WTC11 (cell line): ENCODE measurements at regions not wholly inside any gene's neighbourhood (a gene's known extent, or its start where the extent isn't known, plus 50 kb on each side); places are given as distances from the start of the nearest gene placed in this dataset.
A peak's percentile ranks its signal among the peaks of the same experiment; 100 is the strongest.

Experiments used
- ATAC-seq: fragments of 200-7000 bp; cut with Tn5 transposase; 2 replicates; pipeline ENCODE4 v1.10.0; 2021; ENCODE audit warnings: mild to moderate bottlenecking, moderate library complexity
- CTCF ChIA-PET: fragments of 300-600 bp; sonication (Branson Sonifier 250); formaldehyde crosslinking; loops from one replicate; lab custom pipeline; 2021; ENCODE audit warnings: antibody characterized with exemption; lab: Charles Lee
- POLR2A ChIA-PET: fragments of 350-600 bp; sonication (Branson Sonifier 250); formaldehyde crosslinking; loops from one replicate; lab custom pipeline; 2021; ENCODE audit warnings: antibody characterized with exemption; lab: Charles Lee
- DNase-seq: peaks from one replicate; pipeline ENCODE4 v3.0.0; 2021; ENCODE audit warnings: low spot score
- H3K27ac Mint-ChIP-seq: 2 replicates; pipeline ENCODE4 v1.8.0; 2021; ENCODE audit warnings: mixed read lengths
- H3K27me3 Mint-ChIP-seq: 2 replicates; pipeline ENCODE4 v1.8.0; 2021; ENCODE audit warnings: low read depth, mild to moderate bottlenecking, moderate library complexity, mixed read lengths
- H3K36me3 Mint-ChIP-seq: 2 replicates; pipeline ENCODE4 v1.8.0; 2021; ENCODE audit warnings: mixed read lengths
- H3K4me1 Mint-ChIP-seq: 2 replicates; pipeline ENCODE4 v1.8.0; 2022; ENCODE audit warnings: mixed read lengths
- H3K4me3 Mint-ChIP-seq: 2 replicates; pipeline ENCODE4 v1.8.0; 2021; ENCODE audit warnings: mild to moderate bottlenecking, moderate library complexity, mixed read lengths
- H3K9me3 Mint-ChIP-seq: 2 replicates; pipeline ENCODE4 v1.8.0; 2021; ENCODE audit warnings: mixed read lengths
- ATF1 ChIP-seq: sonication (generic); formaldehyde crosslinking; IDR thresholded peaks from 2 replicates; pipeline ENCODE4 v1.8.1; 2023; ENCODE audit warnings: mild to moderate bottlenecking, moderate library complexity, missing genetic modification reagents
- ATF6 ChIP-seq: sonication (generic); formaldehyde crosslinking; IDR thresholded peaks from 2 replicates; pipeline ENCODE4 v1.8.1; 2023; ENCODE audit warnings: mild to moderate bottlenecking, missing genetic modification reagents
- CDX4 ChIP-seq: fragments of 250-450 bp; sonication (Bioruptor Pico); IDR thresholded peaks from 2 replicates; pipeline ENCODE4 v1.9.0; 2021; ENCODE audit warnings: moderate library complexity, mild to moderate bottlenecking, inconsistent platforms, borderline replicate concordance
- CREB1 ChIP-seq: sonication (generic); formaldehyde crosslinking; IDR thresholded peaks from 2 replicates; pipeline ENCODE4 v1.8.0; 2023; ENCODE audit warnings: mild to moderate bottlenecking, missing genetic modification reagents
- E2F4 ChIP-seq: sonication (generic); formaldehyde crosslinking; IDR thresholded peaks from 2 replicates; pipeline ENCODE4 v1.8.1; 2022; ENCODE audit warnings: low read depth, mild to moderate bottlenecking, moderate library complexity, missing genetic modification reagents, borderline replicate concordance
- E2F5 ChIP-seq: sonication (generic); formaldehyde crosslinking; IDR thresholded peaks from 2 replicates; pipeline ENCODE4 v1.8.1; 2022; ENCODE audit warnings: mild to moderate bottlenecking, moderate library complexity, missing genetic modification reagents
- EMX1 ChIP-seq: fragments of 250-450 bp; sonication (Bioruptor Pico); IDR thresholded peaks from 2 replicates; pipeline ENCODE4 v1.8.0; 2021; ENCODE audit warnings: mild to moderate bottlenecking
- ETV6 ChIP-seq: sonication (generic); formaldehyde crosslinking; IDR thresholded peaks from 2 replicates; pipeline ENCODE4 v1.8.1; 2022; ENCODE audit warnings: mild to moderate bottlenecking, missing genetic modification reagents
- GABPB1 ChIP-seq: sonication (generic); formaldehyde crosslinking; IDR thresholded peaks from 2 replicates; pipeline ENCODE4 v1.8.1; 2023; ENCODE audit warnings: mild to moderate bottlenecking, missing genetic modification reagents
- GTF2I ChIP-seq: fragments of 250-450 bp; sonication (Bioruptor Pico); conservative IDR thresholded peaks from 2 replicates; pipeline ENCODE4 v1.4.0; 2021; ENCODE audit warnings: mild to moderate bottlenecking
- HMGXB4 ChIP-seq: sonication (generic); formaldehyde crosslinking; IDR thresholded peaks from 2 replicates; pipeline ENCODE4 v1.8.1; 2023; ENCODE audit warnings: mild to moderate bottlenecking, moderate library complexity, missing genetic modification reagents
- JAZF1 ChIP-seq: fragments of 250-450 bp; sonication (Bioruptor Pico); IDR thresholded peaks from 2 replicates; pipeline ENCODE4 v1.9.0; 2021; ENCODE audit warnings: moderate library complexity, mild to moderate bottlenecking, inconsistent platforms
- JUN ChIP-seq: sonication (generic); formaldehyde crosslinking; IDR thresholded peaks from 2 replicates; pipeline ENCODE4 v1.8.0; 2023; ENCODE audit warnings: mild to moderate bottlenecking, missing genetic modification reagents
- MAX ChIP-seq: sonication (generic); formaldehyde crosslinking; IDR thresholded peaks from 2 replicates; pipeline ENCODE4 v1.8.0; 2022; ENCODE audit warnings: mild to moderate bottlenecking, missing genetic modification reagents
- MXD4 ChIP-seq: fragments of 250-450 bp; sonication (Bioruptor Pico); IDR thresholded peaks from 2 replicates; pipeline ENCODE4 v1.8.0; 2021; ENCODE audit warnings: mild to moderate bottlenecking, moderate library complexity, borderline replicate concordance
- MYBL2 ChIP-seq: sonication (generic); formaldehyde crosslinking; IDR thresholded peaks from 2 replicates; pipeline ENCODE4 v1.8.1; 2023; ENCODE audit warnings: mild to moderate bottlenecking, moderate library complexity, missing genetic modification reagents
- NFE2L1 ChIP-seq: sonication (generic); formaldehyde crosslinking; IDR thresholded peaks from 2 replicates; pipeline ENCODE4 v1.8.1; 2023; ENCODE audit warnings: missing genetic modification reagents
- NFYB ChIP-seq: sonication (generic); formaldehyde crosslinking; conservative IDR thresholded peaks from 2 replicates; pipeline ENCODE4 v1.8.0; 2022; ENCODE audit warnings: low read depth, missing genetic modification reagents
- PRRX2 ChIP-seq: fragments of 250-450 bp; sonication (Bioruptor Pico); IDR thresholded peaks from 2 replicates; pipeline ENCODE4 v1.8.0; 2021; ENCODE audit warnings: mild to moderate bottlenecking
- RELA ChIP-seq: sonication (generic); formaldehyde crosslinking; IDR thresholded peaks from 2 replicates; pipeline ENCODE4 v1.8.1; 2022; ENCODE audit warnings: missing genetic modification reagents, mild to moderate bottlenecking, borderline replicate concordance
- SP1 ChIP-seq: sonication (generic); formaldehyde crosslinking; conservative IDR thresholded peaks from 2 replicates; pipeline ENCODE4 v1.8.1; 2022; ENCODE audit warnings: missing genetic modification reagents
- TCF7 ChIP-seq: sonication (generic); formaldehyde crosslinking; IDR thresholded peaks from 2 replicates; pipeline ENCODE4 v1.8.0; 2022; ENCODE audit warnings: mild to moderate bottlenecking, low read depth, missing genetic modification reagents, moderate library complexity
- TEAD1 ChIP-seq: sonication (generic); formaldehyde crosslinking; IDR thresholded peaks from 2 replicates; pipeline ENCODE4 v1.8.0; 2022; ENCODE audit warnings: mild to moderate bottlenecking, missing genetic modification reagents
- TEAD4 ChIP-seq: sonication (generic); formaldehyde crosslinking; IDR thresholded peaks from 2 replicates; pipeline ENCODE4 v1.8.0; 2022; ENCODE audit warnings: mild to moderate bottlenecking, missing genetic modification reagents
- USF1 ChIP-seq: sonication (generic); formaldehyde crosslinking; IDR thresholded peaks from 2 replicates; pipeline ENCODE4 v1.8.0; 2022; ENCODE audit warnings: mild to moderate bottlenecking, missing genetic modification reagents
- ZBTB21 ChIP-seq: sonication (generic); formaldehyde crosslinking; IDR thresholded peaks from 2 replicates; pipeline ENCODE4 v1.8.1; 2023; ENCODE audit warnings: mild to moderate bottlenecking, missing genetic modification reagents, borderline replicate concordance
- ZBTB43 ChIP-seq: sonication (generic); formaldehyde crosslinking; IDR thresholded peaks from 2 replicates; pipeline ENCODE4 v1.8.1; 2023; ENCODE audit warnings: mild to moderate bottlenecking, missing genetic modification reagents
- ZMAT4 ChIP-seq: fragments of 250-450 bp; sonication (Bioruptor Pico); IDR thresholded peaks from 2 replicates; pipeline ENCODE4 v1.9.0; 2021; ENCODE audit warnings: mild to moderate bottlenecking
- ZNF121 ChIP-seq: sonication (generic); formaldehyde crosslinking; IDR thresholded peaks from 2 replicates; pipeline ENCODE4 v1.8.0; 2023; ENCODE audit warnings: missing genetic modification reagents
- ZNF423 ChIP-seq: fragments of 250-450 bp; sonication (Bioruptor Pico); IDR thresholded peaks from 2 replicates; pipeline ENCODE4 v2.1.2; 2022; ENCODE audit warnings: mild to moderate bottlenecking, moderate library complexity

GRCh38 chr6:55696501-55696900, 117.5 kb upstream of the HMGCLL1 start:
- H3K4me1 Mint-ChIP-seq, result peaks cover 37% of the 10 kb centered on the region
- H3K36me3 Mint-ChIP-seq, result no peaks in the 10 kb centered on the region
- H3K4me3 Mint-ChIP-seq, result no peak overlapping the region
- TF ChIP-seq TCF7 (CRISPR knock-in tag), result no peak
- TF ChIP-seq ATF6 (CRISPR knock-in tag), result no peak
- no peak for TF ChIP-seq HMGXB4 (CRISPR knock-in tag)
- no peak for TF ChIP-seq CREB1 (CRISPR knock-in tag)
- no peak for TF ChIP-seq JUN (CRISPR knock-in tag)
- no peak for TF ChIP-seq MAX (CRISPR knock-in tag)
- no peak for TF ChIP-seq GTF2I (CRISPR knock-in tag)
- TF ChIP-seq ZBTB21, result no peak
- TF ChIP-seq E2F4 (CRISPR knock-in tag), result no peak
- TF ChIP-seq ATF1 (CRISPR knock-in tag), result no peak
- no peak for TF ChIP-seq NFYB (CRISPR knock-in tag)
- TF ChIP-seq ZNF423 (CRISPR knock-in tag), result no peak
- no peak for TF ChIP-seq RELA
- no peak for TF ChIP-seq TEAD1 (CRISPR knock-in tag)
- H3K9me3 Mint-ChIP-seq, result peaks cover 8% of the 10 kb centered on the region; the same call in 1 of the 2 replicates
- no peak for DNase-seq
- no peak overlapping the region for H3K27ac Mint-ChIP-seq
- ChIA-PET CTCF (no interaction called here), POLR2A (no interaction called here)
- H3K27me3 Mint-ChIP-seq, result no peaks in the 10 kb centered on the region
- ATAC-seq, result no peak

- H3K4me3 Mint-ChIP-seq, result no peak overlapping the region
- POLR2A ChIA-PET, result no interaction called here
- ATAC-seq (no peak), DNase-seq (no peak)
- no peaks in the 10 kb centered on the region for H3K27me3 Mint-ChIP-seq
- peaks cover 37% of the 10 kb centered on the region for H3K4me1 Mint-ChIP-seq
- CTCF ChIA-PET, result no interaction called here
- H3K36me3 Mint-ChIP-seq, result no peaks in the 10 kb centered on the region
- H3K27ac Mint-ChIP-seq, result 0 out of 2 replicates have a peak overlapping the region, but pooled peaks have one; percentile 1
- peaks cover 12% of the 10 kb centered on the region; the same call in 1 of the 2 replicates for H3K9me3 Mint-ChIP-seq
- TF ChIP-seq MXD4 (no peak), SP1 (CRISPR knock-in tag) (no peak), EMX1 (CRISPR knock-in tag) (no peak), RELA (no peak), PRRX2 (CRISPR knock-in tag) (no peak), NFE2L1 (CRISPR knock-in tag) (no peak), E2F5 (CRISPR knock-in tag) (no peak), JAZF1 (CRISPR knock-in tag) (no peak), ZBTB43 (CRISPR knock-in tag) (no peak), ZNF121 (CRISPR knock-in tag) (no peak), ZMAT4 (CRISPR knock-in tag) (no peak), USF1 (CRISPR knock-in tag) (no peak), TEAD4 (no peak), GABPB1 (CRISPR knock-in tag) (no peak), CDX4 (CRISPR knock-in tag) (no peak), ETV6 (no peak), ZNF423 (CRISPR knock-in tag) (no peak), NFYB (CRISPR knock-in tag) (no peak), MYBL2 (CRISPR knock-in tag) (no peak)
Measured at GRCh38 chr6:55696041-55696440, 117.0 kb upstream of the HMGCLL1 start.
